HG03066 (cell line): ENCODE measurements at regions not wholly inside any gene's neighbourhood (a gene's known extent, or its start where the extent isn't known, plus 50 kb on each side); places are given as distances from the start of the nearest gene placed in this dataset.

Source experiments
- ATAC-seq: cut with Tn5 transposase; IDR thresholded peaks from one replicate; pipeline ENCODE4 v1.9.1; 2021; ENCODE audit warnings: low read depth; ENCODE audit not compliant: unreplicated experiment

GRCh38 chr3:30350011-30350410, 256.4 kb upstream of the TGFBR2 start:
- ATAC-seq: no peak

- ATAC-seq: no peak
Measured at GRCh38 chr3:30350901-30351300, 255.5 kb upstream of the TGFBR2 start.

GRCh38 chr3:30352410-30353318, 253.7 kb upstream of the TGFBR2 start:
- ATAC-seq: no peak

GRCh38 chr3:30353711-30354467, 252.5 kb upstream of the TGFBR2 start:
- peak; percentile 95 for ATAC-seq

- ATAC-seq: no peak
Measured at GRCh38 chr3:30354513-30354912, 251.9 kb upstream of the TGFBR2 start.

GRCh38 chr3:30354972-30355371, 251.4 kb upstream of the TGFBR2 start:
- no peak for ATAC-seq

- ATAC-seq: no peak
Measured at GRCh38 chr3:30355622-30356021, 250.8 kb upstream of the TGFBR2 start.

- no peak for ATAC-seq
Measured at GRCh38 chr3:30356866-30357753, 249.3 kb upstream of the TGFBR2 start.

- ATAC-seq: no peak
Measured at GRCh38 chr3:30357897-30358296, 248.5 kb upstream of the TGFBR2 start.

- no peak for ATAC-seq
Measured at GRCh38 chr3:30358871-30359270, 247.5 kb upstream of the TGFBR2 start.

- ATAC-seq: no peak
Measured at GRCh38 chr3:30368978-30369377, 237.4 kb upstream of the TGFBR2 start.

- ATAC-seq: no peak
Measured at GRCh38 chr3:30370681-30371271, 235.6 kb upstream of the TGFBR2 start.

- ATAC-seq: no peak
Measured at GRCh38 chr3:30372837-30373236, 233.6 kb upstream of the TGFBR2 start.

- ATAC-seq: no peak
Measured at GRCh38 chr3:30384546-30385072, 221.8 kb upstream of the TGFBR2 start.

GRCh38 chr3:30393079-30393478, 213.3 kb upstream of the TGFBR2 start:
- ATAC-seq: no peak

GRCh38 chr3:30397030-30397429, 209.4 kb upstream of the TGFBR2 start:
- no peak for ATAC-seq

GRCh38 chr3:30399394-30400181, 206.8 kb upstream of the TGFBR2 start:
- ATAC-seq: no peak

- ATAC-seq: no peak
Measured at GRCh38 chr3:30400926-30401325, 205.5 kb upstream of the TGFBR2 start.

- no peak for ATAC-seq
Measured at GRCh38 chr3:30401971-30402370, 204.4 kb upstream of the TGFBR2 start.
